NCI-H510A treated with DMSO at 0.1 percent for 48 hours (cell line): ENCODE measurements at regions not wholly inside any gene's neighbourhood (a gene's known extent, or its start where the extent isn't known, plus 50 kb on each side); places are given as distances from the start of the nearest gene placed in this dataset.
"Not testable (repeated sequence)": the region's sequence is repeated elsewhere in the genome, so short reads cannot be mapped to it uniquely, and the experiment has no call there.

Experiments used
- DNase-seq: peaks from one replicate; lab custom pipeline; 2025; lab: John Stamatoyannopoulos, UW

DNA sequence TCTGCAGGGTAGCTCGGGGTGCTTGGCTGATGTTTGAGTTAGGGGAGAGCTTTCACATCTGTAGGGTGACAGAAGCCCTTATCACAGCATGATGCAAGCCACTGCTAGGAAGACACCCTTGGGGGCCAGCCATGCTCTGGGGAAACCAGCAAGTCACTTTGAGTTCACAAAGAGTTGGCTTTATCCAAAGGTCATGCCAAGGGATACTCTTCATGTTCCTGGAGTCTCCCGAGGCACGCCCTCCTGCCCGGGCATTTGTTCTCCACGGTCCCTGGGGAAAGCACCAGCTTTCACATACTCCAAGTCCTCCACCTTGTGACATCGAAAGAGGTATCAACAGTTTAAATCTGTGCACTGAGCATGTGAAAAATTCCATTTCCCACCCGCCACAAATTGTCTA lies 227.7 kb downstream of the VAPA start:
- no peak for DNase-seq

DNA sequence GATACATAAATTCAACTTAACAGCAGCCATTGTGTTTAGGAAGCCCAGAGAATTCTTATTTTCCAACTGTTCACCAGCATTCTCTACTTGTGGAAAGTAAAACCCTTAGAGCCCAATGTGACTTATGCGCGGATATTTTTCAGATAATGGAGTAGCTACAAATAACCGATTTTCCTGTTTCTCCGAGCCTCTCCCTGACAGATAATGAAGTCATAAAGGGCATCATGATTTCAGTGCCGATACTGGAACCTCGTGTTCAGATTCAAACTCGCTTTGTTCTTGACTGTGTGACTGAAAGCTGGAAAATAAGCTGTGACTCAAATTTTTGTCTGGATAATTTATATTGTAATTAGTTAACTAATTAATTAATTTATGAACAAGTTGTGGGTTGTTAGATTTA lies 228.2 kb downstream of the VAPA start:
- no peak for DNase-seq

GRCh38 chr18:10142496-10143160 lies 228.8 kb downstream of the VAPA start:
- no peak for DNase-seq

DNA sequence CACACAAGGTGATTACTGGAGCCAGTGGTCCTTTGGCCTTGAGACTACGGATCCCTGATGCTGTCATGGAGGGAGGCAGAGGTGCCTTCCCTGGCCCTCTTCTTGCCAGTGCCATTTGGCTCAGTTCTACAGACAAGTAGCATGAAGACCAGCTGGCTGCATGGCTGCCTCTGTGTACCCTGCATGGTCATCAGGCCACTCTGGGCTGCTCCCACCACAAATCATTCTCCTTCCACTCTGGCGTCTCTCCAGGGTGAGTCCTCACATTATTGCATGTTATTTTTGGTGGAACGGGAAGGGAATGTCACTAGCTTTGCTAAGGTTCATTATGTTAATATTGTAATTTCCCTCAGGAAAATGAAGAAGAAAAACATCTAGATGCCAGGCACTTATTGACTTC lies 229.8 kb downstream of the VAPA start:
- DNase-seq = no peak

DNA sequence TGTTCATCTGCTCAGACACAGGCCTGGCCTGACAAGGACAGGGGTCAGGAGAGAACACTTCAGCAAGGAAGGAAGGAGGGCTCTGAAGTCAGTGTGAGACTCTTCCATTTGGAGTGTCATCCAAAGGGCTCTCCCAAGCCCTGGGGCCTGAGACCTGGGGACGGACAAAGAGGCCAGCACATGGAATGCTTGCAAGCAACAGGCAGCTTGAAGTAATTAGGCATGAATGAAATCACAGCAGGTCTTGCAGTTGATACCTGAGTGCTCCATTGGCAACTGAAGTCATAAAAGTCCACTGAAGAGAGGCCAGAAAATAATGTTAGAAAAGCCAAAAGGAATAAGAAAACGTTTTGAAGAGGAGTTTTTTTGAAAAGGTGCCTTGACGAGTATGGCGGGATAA lies 231.7 kb downstream of the VAPA start:
- DNase-seq = no peak

GRCh38 chr18:10147226-10147625 lies 233.4 kb downstream of the VAPA start:
- no peak for DNase-seq

DNA sequence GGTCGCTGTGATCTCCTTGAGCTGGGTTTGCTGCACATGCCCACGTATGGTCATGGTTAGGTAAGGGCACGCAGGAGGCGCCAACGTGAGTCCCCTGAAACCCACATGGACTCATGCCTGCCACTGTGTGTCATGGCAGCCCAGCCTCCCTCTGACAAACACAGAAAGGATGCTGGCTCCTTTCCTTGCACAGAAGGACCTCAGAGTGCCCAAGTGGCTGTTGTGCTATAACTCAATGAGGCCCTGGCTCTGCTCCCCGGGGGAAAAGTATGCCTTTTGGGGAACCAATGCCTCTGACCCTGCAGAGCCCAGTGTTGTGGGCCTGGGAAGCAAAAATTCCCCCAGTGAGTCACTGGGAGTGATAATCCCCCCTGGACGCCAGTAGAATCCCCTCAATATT lies 233.9 kb downstream of the VAPA start:
- no peak for DNase-seq

DNA sequence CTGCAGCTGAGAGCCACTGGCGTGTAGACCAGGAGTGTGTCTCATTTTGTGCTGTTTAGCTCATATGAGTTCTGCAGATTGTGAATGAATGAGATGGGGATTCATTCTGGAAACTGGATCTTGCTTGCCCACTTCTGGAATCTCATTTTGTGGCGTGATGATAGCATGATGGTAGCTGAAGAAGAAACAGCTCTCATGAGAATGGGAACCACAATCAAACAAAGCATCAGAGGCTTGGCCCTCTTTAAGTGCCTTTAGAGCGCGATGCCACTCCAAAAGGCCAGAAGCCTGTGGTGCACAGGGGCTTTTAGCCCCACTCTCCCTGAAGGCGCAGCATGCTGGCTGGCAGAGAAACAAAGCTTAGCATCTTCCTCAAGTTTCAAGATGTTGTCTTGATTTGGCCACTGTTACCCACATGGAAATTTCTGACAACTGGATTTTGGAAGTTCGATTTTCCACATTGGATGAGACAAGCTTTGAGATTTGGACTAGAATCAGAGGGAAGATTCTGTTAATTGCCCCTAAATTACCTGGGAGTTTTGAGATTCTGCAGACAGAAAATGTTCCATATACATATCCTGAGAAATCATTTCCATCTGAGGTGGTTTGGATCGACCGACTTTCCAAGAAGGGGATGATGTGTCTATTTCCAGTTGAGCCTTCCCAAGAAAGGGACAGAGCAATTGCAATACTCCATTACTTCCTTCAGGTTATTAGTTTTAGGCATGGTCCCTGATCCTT lies 234.5 kb downstream of the VAPA start:
- no peak for DNase-seq

DNA sequence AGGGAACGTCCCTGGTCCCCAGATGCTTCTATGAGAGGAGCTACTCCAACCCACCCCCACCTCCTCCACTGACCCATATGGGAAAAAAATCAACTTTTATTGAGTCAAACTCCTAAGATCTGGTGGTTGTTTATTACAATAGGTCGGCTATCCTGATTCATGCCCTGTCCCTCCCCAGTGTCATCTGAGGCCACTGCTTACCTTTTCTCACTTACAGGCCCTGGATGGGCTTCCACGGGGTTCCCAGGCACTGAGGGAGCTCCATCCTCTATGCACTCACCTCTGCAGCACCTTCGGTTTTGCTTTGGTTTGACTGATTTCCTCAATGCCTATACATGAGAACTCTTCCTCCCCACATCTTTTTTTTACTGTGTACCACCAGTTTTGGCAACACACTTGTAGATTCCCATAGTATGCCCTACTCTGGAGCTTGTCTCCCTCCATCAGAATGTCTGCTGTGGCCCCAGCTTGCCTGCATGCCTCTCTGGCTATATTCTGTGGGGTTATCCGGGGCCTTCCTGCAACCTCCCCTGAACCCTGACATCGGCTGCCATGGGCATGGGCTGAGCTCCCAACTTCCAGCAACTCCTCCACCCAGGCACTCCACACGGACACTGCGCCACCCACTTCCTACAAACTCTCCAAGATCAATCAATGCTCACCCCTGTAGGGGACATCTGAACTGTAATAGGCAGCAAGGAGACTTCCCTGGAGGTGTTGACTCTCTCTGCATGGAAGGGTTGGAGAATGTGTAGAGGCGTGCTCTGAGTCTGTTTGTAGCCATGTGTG lies 236.1 kb downstream of the VAPA start:
- no peak for DNase-seq

GRCh38 chr18:10150576-10150975 lies 236.8 kb downstream of the VAPA start:
- DNase-seq = not testable (repeated sequence)

GRCh38 chr18:10152475-10152874 lies 238.7 kb downstream of the VAPA start:
- no peak for DNase-seq

DNA sequence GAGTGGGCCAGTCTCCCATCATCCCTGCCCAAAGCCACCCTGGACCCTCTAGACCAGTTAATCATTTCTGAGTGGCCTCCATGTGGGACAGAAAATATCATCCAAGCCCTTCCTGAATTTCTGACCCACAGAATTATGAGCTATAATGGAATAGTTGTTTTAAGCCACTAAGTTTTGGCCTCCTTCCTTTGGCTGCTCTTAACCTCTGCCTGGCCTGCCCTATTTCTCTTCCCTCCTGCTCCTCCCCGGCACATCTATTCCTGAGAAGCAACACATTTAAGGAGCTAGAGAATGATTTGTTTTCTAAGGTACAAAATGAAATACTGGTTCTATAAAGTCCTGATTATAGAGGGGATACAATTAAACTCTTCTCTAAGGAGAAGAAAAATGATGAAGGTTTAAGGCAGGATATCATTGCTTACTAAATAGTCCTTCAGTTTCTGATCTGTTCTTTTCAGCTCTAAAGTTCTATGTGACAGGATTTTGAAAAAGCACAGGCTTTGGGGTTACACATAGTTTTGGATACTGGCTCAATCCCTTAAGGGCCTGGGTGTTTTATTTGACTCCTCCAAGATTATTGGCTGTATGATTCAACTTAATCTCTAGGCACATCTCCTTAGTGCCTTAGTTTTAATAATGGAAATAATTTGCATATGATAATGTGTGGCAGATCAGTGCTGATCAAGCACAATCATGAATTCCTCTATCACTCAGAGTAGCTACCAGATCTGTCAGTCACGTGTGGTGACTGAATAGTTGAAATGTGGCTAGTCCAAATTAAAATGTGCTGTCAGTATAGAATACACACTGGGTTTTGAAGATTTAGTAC lies 240.3 kb downstream of the VAPA start:
- no peak for DNase-seq

GRCh38 chr18:10157706-10158105 lies 243.9 kb downstream of the VAPA start:
- DNase-seq = no peak

GRCh38 chr18:10160251-10160650 lies 246.4 kb downstream of the VAPA start:
- DNase-seq = no peak

DNA sequence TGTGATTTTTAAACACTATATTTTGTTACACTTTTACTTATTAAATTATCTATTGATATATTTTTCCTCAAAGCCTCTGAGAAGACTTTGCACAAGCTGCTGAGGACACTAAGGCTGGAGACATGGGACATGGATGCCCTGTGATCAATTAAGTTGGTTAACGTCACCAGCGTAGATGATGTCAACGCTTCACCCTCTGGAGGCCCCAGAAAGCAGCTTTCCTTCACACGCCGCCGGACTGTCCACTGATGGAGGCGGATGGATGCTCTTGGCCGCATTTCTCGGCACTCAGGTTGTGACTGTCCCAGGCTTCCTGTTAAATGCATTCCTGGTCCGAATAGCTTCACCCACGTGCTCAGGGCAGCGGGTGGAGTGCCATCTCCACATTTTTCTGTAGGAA lies 247.5 kb downstream of the VAPA start:
- no peak for DNase-seq

GRCh38 chr18:10162340-10162739 lies 248.5 kb downstream of the VAPA start:
- no peak for DNase-seq

GRCh38 chr18:10164271-10165071 lies 250.7 kb downstream of the VAPA start:
- peak; percentile 8 for DNase-seq

- DNase-seq = no peak
These were observed 252.5 kb downstream of the VAPA start for GRCh38 chr18:10166164-10166807.

GRCh38 chr18:10167759-10168158 lies 253.9 kb downstream of the VAPA start:
- DNase-seq = no peak

- no peak for DNase-seq
These were observed 254.7 kb downstream of the VAPA start for GRCh38 chr18:10168477-10168876.

DNA sequence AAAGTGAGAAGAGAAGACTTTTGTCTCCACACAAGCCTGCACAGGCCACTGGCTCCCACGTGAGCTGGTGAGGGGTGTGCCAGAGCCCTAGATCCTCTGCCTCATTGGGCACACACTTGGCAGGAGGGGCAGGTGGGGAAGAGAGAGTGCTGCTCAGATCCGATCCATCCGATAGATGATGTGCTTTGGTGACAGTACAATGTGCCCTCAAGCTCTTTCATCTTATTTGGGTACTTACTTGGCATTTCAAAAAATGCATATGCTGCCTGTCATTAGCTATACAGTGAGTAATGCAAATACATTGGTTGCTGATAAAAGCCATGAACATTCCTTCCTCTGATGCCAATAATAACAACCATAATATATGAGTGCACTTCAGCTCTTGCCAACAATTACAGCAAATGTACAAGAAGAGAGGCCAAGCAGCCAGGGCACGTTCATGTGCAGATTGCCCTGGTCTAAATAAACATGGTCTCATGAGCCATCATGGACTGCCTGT lies 255.3 kb downstream of the VAPA start:
- peak; percentile 79 for DNase-seq
